KBM-7 (cell line): ENCODE measurements at regions not wholly inside any gene's neighbourhood (a gene's known extent, or its start where the extent isn't known, plus 50 kb on each side); places are given as distances from the start of the nearest gene placed in this dataset.

Experiments used
- DNase-seq: peaks from one replicate; pipeline ENCODE4 v3.0.0-alpha.2; 2015
- in situ Hi-C: fragments of 300-500 bp; cut with MboI; formaldehyde crosslinking; loops from 2 replicates; pipeline ENCODE4 v1.14.3; 2020; ENCODE audit warnings: low sequenced_read_pairs, low pct_unique_long_range_greater_than_20kb, mixed read lengths

DNA sequence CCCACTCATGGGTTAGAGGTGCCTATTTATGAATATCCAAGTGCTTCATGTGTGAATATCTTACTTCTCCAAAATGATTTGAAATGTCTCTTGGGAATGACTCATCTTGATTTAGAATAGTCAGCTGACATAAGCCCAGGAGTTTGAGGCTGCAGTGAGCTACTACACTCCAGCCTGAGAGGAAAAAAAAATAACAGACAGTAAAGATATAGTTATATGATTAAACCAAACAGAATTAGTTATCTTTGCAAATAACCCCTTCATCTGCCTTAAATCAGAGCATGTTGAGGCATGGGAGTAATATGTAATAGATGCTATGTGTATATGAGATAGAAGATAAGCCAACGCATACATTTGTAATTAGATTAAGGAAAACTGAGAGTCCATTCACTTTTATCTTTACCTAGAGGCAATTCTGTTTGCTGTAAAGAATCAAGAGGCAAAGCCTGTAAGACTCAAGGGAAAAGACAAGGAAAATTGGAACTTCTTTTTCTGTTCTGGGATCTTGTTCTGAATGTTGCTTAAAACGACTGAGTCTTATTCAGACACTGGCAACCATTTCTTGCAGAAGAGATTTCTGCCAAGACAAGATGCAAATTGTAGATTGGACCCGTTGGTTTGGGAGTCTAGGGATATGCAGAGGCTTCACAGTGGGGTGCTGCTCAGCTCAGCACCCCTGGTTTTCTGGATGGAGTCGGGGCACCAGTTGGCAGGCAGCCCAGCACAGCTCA, 104.4 kb downstream of the LIPG start:
- in situ Hi-C loops = no loop called here
- no peak for DNase-seq

DNA sequence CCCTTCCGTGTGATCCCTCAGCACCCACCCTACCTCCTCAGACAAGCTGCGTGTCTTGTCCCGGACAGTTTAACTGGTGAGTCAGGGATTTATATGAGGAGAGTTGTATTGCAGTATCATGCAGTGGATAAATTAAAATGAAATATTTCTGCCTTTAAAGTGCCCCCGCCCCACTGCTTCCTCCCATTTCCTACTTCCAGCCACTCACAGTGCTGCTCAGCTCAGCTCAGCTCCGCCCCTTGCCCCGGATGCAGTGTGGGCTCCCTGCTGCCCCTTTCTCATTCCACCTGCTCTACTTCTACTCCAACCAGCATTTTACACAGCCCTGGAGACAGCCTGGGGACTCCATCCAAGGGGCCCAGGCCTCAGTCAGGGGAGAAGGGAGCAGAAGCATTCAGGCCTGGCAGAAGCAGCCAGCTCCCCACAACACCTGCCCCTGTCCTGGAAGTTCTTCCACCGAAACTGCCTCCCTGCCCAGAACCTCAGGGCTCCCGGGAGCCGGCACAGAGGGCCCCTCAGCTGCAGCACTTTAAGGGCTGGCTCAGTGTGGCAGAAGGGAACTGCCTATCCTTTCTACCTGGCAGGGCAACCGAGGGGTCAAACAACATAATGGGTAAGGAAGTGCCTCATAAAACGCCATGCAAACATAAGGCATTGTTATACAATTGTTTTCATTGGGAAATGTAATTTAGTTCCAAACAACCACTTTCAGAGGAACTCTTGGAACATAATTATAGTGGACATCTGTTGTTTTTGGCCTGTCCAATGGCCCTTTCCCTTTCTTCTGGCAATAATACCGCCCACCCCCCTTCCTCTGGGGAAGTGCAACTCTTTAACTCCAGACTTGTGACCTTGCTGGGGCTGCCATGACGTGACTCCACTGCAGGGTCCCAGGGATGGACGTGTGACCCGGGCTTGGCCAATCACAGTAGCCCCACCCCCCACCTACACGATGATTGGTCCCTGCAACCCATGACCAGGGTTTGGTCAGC, 102.3 kb downstream of the LIPG start:
- no peak for DNase-seq
- in situ Hi-C loops = no loop called here

DNA sequence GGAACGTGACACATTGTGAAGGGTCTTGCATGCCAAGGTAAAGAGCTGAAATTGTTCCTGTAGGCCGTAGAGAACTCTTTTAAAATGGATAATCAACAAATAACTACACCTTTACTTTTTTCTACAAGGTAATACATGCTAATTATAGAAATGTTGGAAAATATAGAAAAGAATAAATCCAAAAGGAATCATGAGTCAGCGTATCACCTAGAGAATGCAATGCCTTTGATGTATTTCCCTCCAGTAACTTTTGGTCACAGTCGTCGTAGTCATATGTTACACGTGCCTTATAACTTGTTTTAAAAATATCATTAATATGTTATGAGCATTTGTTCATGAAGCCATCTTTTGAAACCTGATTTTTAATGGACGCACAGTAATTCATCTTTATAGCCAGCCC, 100.6 kb downstream of the LIPG start:
- DNase-seq = no peak
- in situ Hi-C loops = no loop called here

DNA sequence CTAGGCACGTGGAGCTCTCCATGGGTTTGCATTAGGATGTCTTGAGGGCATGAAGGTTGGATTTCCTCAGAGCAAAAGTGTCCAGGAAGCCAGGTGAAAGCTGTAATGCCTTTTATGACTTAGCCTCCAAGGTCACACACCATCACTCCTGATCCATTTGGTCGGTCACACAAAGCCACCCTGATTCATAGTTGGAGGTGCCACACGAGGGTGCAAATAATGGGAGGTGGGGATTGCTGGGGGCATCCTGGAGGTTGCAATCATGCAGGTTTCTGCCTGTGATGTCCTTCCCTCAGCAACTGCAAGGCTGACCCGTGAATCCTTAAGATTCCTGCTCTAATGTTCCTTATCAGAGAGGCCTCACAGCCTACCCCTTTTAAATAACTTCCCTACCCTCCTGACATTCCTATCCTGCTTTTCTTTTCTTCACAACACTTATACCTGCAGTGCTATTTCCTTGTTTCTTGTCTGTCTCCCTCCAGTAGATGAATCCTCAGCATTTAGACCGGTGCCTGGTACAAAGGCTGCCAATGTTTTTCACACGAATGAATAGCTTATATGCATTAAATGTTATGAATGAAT, 97.1 kb downstream of the LIPG start:
- in situ Hi-C loops = no loop called here
- DNase-seq = no peak

DNA sequence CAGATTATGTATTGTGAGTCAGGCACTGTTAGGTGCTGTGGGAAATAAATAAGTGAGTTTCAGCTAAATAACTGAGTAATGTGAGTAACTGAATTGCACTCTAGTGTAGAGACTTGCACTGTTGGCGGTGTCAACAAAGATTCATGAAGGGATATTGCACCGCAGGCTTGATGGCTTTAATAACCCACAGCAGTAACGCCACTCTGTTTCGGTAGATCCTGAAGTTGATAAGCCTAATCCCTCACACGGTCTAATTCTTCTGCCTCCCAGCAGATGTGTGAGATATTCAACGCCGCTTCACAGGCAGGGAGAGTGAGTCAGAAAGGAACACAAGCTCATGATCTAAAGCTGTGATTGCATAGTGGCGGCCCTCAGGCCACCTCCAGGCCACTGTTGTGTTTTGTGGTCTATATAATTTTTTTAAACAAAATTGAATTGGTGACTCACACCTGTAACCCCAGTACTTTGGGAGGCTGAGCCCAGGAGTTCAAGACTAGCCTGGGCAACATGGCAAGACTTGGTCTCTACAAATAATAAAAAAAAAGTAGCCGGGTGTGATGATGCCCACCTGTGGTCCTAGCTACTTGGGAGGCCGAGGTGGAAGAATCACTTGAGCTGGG, 94.3 kb downstream of the LIPG start:
- no peak for DNase-seq
- in situ Hi-C loops = no loop called here

DNA sequence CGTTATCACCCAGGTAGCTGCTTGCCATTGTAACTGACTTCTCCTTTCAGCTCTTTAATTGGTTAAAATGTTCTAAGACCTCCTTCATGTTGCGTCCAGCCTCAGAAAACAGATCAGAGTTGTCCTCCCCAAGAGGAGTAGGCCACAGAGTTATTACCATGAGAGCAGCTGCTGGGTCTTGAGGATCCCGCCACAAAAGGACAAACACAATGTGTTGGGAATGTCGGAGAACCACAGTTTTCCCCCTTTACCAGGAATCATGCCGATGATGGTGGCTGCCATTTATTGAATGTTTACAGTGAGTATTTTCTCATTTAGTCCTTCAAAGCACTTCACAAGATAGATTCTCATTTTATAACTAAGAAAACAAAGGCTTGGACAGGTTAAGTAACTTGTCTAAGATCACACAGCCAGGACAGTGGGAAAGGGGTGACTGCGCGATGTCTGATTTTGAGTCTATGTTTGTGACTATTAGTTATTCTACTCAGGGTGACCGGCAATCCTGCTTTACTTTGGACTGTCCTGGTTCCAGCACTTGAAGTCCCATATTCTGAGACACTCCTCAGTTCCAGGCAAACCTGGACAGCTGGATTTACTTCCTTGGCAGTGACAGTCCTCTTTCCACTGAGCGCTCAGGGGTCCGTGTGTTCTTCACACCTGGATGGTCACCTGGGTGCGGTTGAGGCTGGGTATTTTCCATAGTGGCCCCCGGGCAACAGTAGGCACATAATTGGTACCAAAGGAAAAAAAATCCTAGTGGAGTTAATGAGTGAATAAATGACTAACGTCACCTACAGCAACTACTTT, 93.6 kb downstream of the LIPG start:
- in situ Hi-C loops = no loop called here
- no peak for DNase-seq

DNA sequence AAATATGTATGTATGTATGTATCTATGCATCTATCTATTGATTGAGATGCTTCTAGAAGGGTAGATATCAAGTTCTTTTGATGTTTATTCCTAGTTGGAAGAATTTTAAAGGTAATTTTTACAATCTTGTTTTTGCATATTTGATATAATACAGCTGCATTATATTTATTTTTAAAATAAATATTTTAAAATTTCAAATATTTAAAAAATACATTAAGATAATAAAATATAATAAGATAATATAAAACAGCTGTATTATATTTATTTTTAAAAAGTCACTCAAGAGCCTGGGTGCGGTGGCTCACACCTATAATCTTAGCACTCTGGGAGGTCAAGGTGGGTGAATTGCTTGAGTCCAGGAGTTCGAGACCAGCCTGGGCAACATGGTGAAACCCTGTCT, 92.5 kb downstream of the LIPG start:
- in situ Hi-C loops = no loop called here
- no peak for DNase-seq

DNA sequence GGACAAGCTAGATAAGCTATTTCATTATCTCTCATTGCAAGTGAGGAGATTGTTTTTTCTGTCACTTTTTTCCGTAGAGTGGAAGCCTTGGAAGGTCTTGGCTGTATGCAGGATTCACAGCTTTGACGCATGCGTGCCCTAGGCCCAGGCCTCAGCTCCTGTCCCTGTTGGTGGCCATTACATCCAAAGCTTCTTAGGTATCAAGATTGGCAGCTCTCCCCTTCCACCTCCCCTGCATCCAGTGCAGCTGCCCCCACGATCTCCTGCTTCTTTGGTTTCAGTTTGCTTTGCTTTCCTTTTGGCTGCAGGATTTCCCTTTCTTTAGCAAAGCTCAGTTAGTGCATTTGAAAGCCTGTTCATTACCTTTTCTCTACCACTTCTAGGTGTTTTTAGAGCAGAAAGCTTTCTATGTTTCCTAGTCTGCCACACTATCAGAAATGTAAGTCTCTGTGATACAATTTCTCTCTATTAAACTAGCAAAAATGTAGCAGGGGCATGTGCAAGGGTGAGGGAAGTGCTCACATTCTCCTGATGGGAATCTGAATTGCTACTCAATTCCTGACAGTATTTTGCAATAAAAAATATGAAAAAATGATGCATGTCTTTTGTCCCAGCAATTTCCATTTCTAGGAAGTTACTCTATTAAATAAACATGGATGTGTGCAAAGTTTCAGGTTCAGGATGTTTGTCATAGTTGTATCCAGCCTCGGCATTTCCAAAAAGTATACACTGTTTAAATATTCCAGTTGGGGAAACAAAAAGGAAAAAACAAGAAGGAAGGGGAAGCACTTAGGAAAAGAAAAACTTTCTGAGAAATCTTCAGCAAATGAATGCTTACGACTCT, 91.2 kb downstream of the LIPG start:
- in situ Hi-C loops = no loop called here
- DNase-seq = no peak

DNA sequence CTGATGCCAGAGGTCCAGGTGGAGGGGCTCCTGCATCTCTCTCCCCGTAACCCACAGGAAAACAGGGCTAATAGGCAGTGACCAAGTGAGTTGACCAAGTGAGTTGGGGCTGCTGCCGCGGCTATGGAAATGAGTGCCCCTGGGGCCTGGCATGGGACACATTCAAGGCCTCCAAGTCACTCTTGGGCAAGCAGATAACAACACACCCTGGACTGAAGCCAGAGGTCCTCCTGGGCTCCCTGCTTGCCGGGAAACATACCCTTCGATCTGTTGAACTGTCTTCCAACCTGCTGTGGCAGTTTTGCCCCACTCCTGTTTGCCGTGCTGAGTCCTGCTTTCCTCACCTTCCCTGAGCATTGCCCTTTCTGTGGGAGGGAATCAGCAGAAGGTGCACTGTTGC, 89.2 kb downstream of the LIPG start:
- DNase-seq = no peak
- in situ Hi-C loops = no loop called here

DNA sequence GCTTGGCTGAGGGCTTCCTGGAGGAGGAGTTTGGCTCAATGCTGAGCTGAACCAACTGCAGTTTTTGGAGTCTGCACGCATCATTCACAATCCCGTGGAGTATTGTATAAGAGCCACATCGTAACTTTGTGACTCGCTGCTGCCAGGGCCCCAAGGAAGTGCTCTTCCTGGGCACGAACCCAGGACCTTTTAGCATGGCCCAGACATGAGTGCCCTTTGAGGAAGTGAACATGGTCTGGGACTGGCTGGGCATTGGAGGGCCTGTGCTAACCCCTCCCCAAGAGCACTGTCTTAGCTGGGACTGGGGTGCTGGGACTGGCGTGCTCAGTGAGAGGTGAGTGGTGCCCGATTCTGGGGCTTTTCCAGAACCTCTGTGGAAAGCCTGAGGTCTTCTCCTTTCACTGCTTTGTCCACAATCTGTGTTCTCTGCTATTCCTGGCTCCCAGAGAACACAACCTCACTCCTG, 88.6 kb downstream of the LIPG start:
- in situ Hi-C loops = no loop called here
- no peak for DNase-seq

DNA sequence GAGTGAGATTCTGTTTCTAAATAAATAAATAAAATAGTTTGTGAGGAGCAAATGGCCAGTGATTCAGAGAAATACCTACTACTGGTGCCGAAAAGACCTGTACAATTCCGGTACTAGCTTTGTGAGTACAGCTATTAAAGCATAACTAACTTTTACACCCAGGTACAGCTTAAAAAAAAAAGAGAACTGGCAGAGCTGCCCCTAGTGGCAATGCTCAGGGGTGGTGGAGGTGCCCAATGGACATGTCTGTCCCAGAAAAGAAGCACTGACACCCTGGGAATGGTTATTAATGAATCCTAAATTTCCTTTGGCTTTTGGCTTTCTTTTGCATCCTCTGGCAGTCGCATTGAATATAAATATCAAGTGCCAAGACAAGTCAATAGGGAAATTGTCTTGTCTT, 87.0 kb downstream of the LIPG start:
- no peak for DNase-seq
- in situ Hi-C loops = no loop called here
